ENCODE measurements at regions not wholly inside any gene's neighbourhood (a gene's known extent, or its start where the extent isn't known, plus 50 kb on each side); places are given as distances from the start of the nearest gene placed in this dataset.

DNA sequence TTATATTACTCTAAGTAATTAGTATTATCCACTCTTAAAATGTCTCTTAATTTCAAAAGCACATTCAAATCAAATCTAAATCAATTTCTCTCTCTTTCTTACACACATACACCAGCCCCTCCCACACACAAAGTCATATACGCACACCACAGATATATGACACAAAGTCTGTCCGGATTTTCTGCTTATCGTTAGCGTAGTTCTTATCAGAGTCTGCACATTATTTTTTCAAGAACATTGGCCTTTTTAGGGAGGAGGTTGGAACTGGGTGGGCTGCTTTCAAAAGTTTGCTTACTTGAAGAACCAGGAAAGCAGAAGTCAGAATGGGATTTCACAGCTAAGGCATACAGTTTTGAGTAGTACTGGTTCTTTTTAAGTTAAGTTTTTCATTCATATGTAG, 387.6 kb upstream of the CHRM2 start:
- no peak overlapping the region for H3K4me3 Mint-ChIP-seq (ENCODE audit: unreplicated experiment)
- no peak overlapping the region for H3K27ac Mint-ChIP-seq (ENCODE audit: unreplicated experiment)
- DNase-seq (ENCODE audit: low read depth) (no peak), FAIRE-seq (no peak)
- Histone ChIP-seq H3K27me3 (ENCODE audit: insufficient read depth, low read length) (no peaks in the 10 kb centered on the region), H3K4me2 (ENCODE audit: low read length) (no peak overlapping the region), H2AFZ (ENCODE audit: low read depth, low read length) (no peak overlapping the region), H3K9me3 (ENCODE audit: insufficient read depth, low read depth, low read length) (no peaks in the 10 kb centered on the region), H3K4me3 (ENCODE audit: insufficient read depth, low read depth, low read length) (no peak overlapping the region), H3K36me3 (ENCODE audit: insufficient read depth, low read length) (no peaks in the 10 kb centered on the region), H3K79me2 (ENCODE audit: insufficient read depth, low read length) (no peaks in the 10 kb centered on the region), H3K27ac (ENCODE audit: low read depth, low read length) (no peak overlapping the region), H4K20me1 (ENCODE audit: insufficient read depth, low read length) (no peaks in the 10 kb centered on the region), H3K9ac (ENCODE audit: low read length) (no peak overlapping the region), H3K4me1 (ENCODE audit: insufficient read depth, low read length) (no peaks in the 10 kb centered on the region)
- H3K27me3 Mint-ChIP-seq (ENCODE audit: low read depth, unreplicated experiment) = no peaks in the 10 kb centered on the region
- peaks cover 1% of the 10 kb centered on the region for H3K9me3 Mint-ChIP-seq (ENCODE audit: unreplicated experiment)
- H3K36me3 Mint-ChIP-seq (ENCODE audit: low read depth, unreplicated experiment) = no peaks in the 10 kb centered on the region
- no peaks in the 10 kb centered on the region for H3K4me1 Mint-ChIP-seq (ENCODE audit: low read depth, unreplicated experiment)
- TF ChIP-seq CTCF (IDR thresholded peaks at IDR 0.05; ENCODE audit: insufficient read depth, low read depth, low read length) = no peak
- TF ChIP-seq EZH2 (IDR thresholded peaks at IDR 0.05; ENCODE audit: insufficient read depth, low read length) = no peak

- Mint-ChIP-seq H3K27me3 (ENCODE audit: low read depth, unreplicated experiment) (no peaks in the 10 kb centered on the region), H3K27ac (ENCODE audit: unreplicated experiment) (no peak overlapping the region), H3K4me3 (ENCODE audit: unreplicated experiment) (no peak overlapping the region), H3K9me3 (ENCODE audit: unreplicated experiment) (peaks cover 1% of the 10 kb centered on the region), H3K4me1 (ENCODE audit: low read depth, unreplicated experiment) (no peaks in the 10 kb centered on the region), H3K36me3 (ENCODE audit: low read depth, unreplicated experiment) (no peaks in the 10 kb centered on the region)
- TF ChIP-seq EZH2 (IDR thresholded peaks at IDR 0.05; ENCODE audit: insufficient read depth, low read length) (no peak), CTCF (IDR thresholded peaks at IDR 0.05; ENCODE audit: insufficient read depth, low read depth, low read length) (no peak)
- Histone ChIP-seq H3K4me2 (ENCODE audit: low read length) (no peak overlapping the region), H3K27me3 (ENCODE audit: insufficient read depth, low read length) (no peaks in the 10 kb centered on the region), H3K4me3 (ENCODE audit: insufficient read depth, low read depth, low read length) (no peak overlapping the region), H3K36me3 (ENCODE audit: insufficient read depth, low read length) (no peaks in the 10 kb centered on the region), H3K9ac (ENCODE audit: low read length) (no peak overlapping the region), H4K20me1 (ENCODE audit: insufficient read depth, low read length) (no peaks in the 10 kb centered on the region), H3K4me1 (ENCODE audit: insufficient read depth, low read length) (no peaks in the 10 kb centered on the region), H3K79me2 (ENCODE audit: insufficient read depth, low read length) (no peaks in the 10 kb centered on the region), H2AFZ (ENCODE audit: low read depth, low read length) (no peak overlapping the region), H3K27ac (ENCODE audit: low read depth, low read length) (no peak overlapping the region), H3K9me3 (ENCODE audit: insufficient read depth, low read depth, low read length) (no peaks in the 10 kb centered on the region)
- DNase-seq (ENCODE audit: low read depth) (no peak), FAIRE-seq (no peak)
Observed at GRCh38 chr7:136479922-136480321, 388.5 kb upstream of the CHRM2 start.

DNA sequence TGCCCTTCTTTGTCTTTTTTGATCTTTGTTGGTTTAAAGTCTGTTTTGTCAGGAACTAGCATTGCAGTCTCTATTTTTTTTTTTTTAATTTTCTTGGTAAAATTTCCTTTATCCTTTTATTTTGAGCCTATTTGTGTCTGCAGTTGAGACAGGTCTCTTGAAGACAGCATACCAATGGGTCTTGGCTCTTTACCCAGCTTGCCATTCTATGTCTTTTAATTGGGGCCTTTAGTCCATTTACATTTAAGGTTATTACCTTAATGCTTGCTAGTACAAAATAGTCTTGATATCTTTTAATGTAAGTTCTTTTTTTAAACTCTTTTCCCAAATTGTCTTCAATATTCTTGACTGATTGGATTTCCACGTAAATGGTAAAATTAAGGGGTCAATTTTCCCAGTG, 398.3 kb upstream of the CHRM2 start:
- Histone ChIP-seq H3K27me3 (ENCODE audit: insufficient read depth, low read length) (no peaks in the 10 kb centered on the region), H3K36me3 (ENCODE audit: insufficient read depth, low read length) (no peaks in the 10 kb centered on the region), H3K79me2 (ENCODE audit: insufficient read depth, low read length) (no peaks in the 10 kb centered on the region), H3K4me1 (ENCODE audit: insufficient read depth, low read length) (no peaks in the 10 kb centered on the region), H3K27ac (ENCODE audit: low read depth, low read length) (no peak overlapping the region), H3K9ac (ENCODE audit: low read length) (no peak overlapping the region), H4K20me1 (ENCODE audit: insufficient read depth, low read length) (no peaks in the 10 kb centered on the region), H2AFZ (ENCODE audit: low read depth, low read length) (no peak overlapping the region), H3K4me2 (ENCODE audit: low read length) (no peak overlapping the region), H3K4me3 (ENCODE audit: insufficient read depth, low read depth, low read length) (no peak overlapping the region), H3K9me3 (ENCODE audit: insufficient read depth, low read depth, low read length) (no peaks in the 10 kb centered on the region)
- FAIRE-seq (no peak), DNase-seq (ENCODE audit: low read depth) (no peak)
- H3K4me1 Mint-ChIP-seq (ENCODE audit: low read depth, unreplicated experiment) = no peaks in the 10 kb centered on the region
- TF ChIP-seq EZH2 (IDR thresholded peaks at IDR 0.05; ENCODE audit: insufficient read depth, low read length) (no peak), CTCF (IDR thresholded peaks at IDR 0.05; ENCODE audit: insufficient read depth, low read depth, low read length) (no peak)
- H3K36me3 Mint-ChIP-seq (ENCODE audit: low read depth, unreplicated experiment) = no peaks in the 10 kb centered on the region
- H3K27me3 Mint-ChIP-seq (ENCODE audit: low read depth, unreplicated experiment) = no peaks in the 10 kb centered on the region
- H3K27ac Mint-ChIP-seq (ENCODE audit: unreplicated experiment) = no peak overlapping the region
- peaks cover 16% of the 10 kb centered on the region for H3K9me3 Mint-ChIP-seq (ENCODE audit: unreplicated experiment)
- H3K4me3 Mint-ChIP-seq (ENCODE audit: unreplicated experiment) = no peak overlapping the region
